ENCODE measurements at regions not wholly inside any gene's neighbourhood (a gene's known extent, or its start where the extent isn't known, plus 50 kb on each side); places are given as distances from the start of the nearest gene placed in this dataset.

- Histone ChIP-seq H3K79me2 (replicated peaks; ENCODE audit: insufficient read depth, low read length) (no peaks in the 10 kb centered on the region), H3K27ac (ENCODE audit: low read length) (no peak overlapping the region), H3K9me3 (ENCODE audit: low read length) (peaks cover 5% of the 10 kb centered on the region), H3K4me2 (ENCODE audit: low read length) (no peak overlapping the region), H3K36me3 (ENCODE audit: insufficient read depth, low read length) (no peaks in the 10 kb centered on the region), H3K27me3 (ENCODE audit: insufficient read depth, low read depth, low read length) (no peaks in the 10 kb centered on the region), H2AFZ (ENCODE audit: low read depth, low read length) (no peak overlapping the region), H3K9me2 (ENCODE audit: insufficient read depth, low read length) (no peaks in the 10 kb centered on the region), H3K9ac (ENCODE audit: low read length) (no peak overlapping the region), H3K4me3 (ENCODE audit: low read length) (no peak overlapping the region), H4K20me1 (ENCODE audit: insufficient read depth) (no peaks in the 10 kb centered on the region), H3F3A (ENCODE audit: insufficient read depth, low read length, poor library complexity, severe bottlenecking) (no peaks in the 10 kb centered on the region)
- no peak for TF ChIP-seq EP300 (conservative IDR thresholded peaks at IDR 0.05; ENCODE audit: poor library complexity, severe bottlenecking)
- no peak for TF ChIP-seq TAF1 (IDR thresholded peaks at IDR 0.05; ENCODE audit: low read depth)
- TF ChIP-seq REST (IDR thresholded peaks at IDR 0.05; ENCODE audit: borderline replicate concordance): no peak
- no peak for TF ChIP-seq CTCF (IDR thresholded peaks at IDR 0.05; ENCODE audit: poor library complexity, severe bottlenecking)
- TF ChIP-seq SMC3 (conservative IDR thresholded peaks at IDR 0.05; ENCODE audit: poor library complexity): no peak
Measured at GRCh38 chr6:140644017-140644416, 1269.6 kb upstream of the CITED2 start.

- H3F3A ChIP-seq (ENCODE audit: insufficient read depth, low read length, poor library complexity, severe bottlenecking): no peaks in the 10 kb centered on the region
- H3K79me2 ChIP-seq (replicated peaks; ENCODE audit: insufficient read depth, low read length): no peaks in the 10 kb centered on the region
- no peaks in the 10 kb centered on the region for H3K36me3 ChIP-seq (ENCODE audit: insufficient read depth, low read length)
- H3K9ac ChIP-seq (ENCODE audit: low read length): no peak overlapping the region
- H3K9me2 ChIP-seq (ENCODE audit: insufficient read depth, low read length): no peaks in the 10 kb centered on the region
- no peaks in the 10 kb centered on the region for H3K9me3 ChIP-seq (ENCODE audit: low read length)
- no peak overlapping the region for H3K4me3 ChIP-seq (ENCODE audit: low read length)
- no peaks in the 10 kb centered on the region for H3K27me3 ChIP-seq (ENCODE audit: insufficient read depth, low read depth, low read length)
- TF ChIP-seq EZH2 (IDR thresholded peaks at IDR 0.05; ENCODE audit: borderline replicate concordance, insufficient read depth, low read length, poor library complexity, severe bottlenecking): no peak
- no peak for TF ChIP-seq TAF1 (IDR thresholded peaks at IDR 0.05; ENCODE audit: low read depth)
- TF ChIP-seq MXI1 (conservative IDR thresholded peaks at IDR 0.05; ENCODE audit: poor library complexity, severe bottlenecking): no peak
- TF ChIP-seq RAD21 (conservative IDR thresholded peaks at IDR 0.05): no peak
- TF ChIP-seq REST (IDR thresholded peaks at IDR 0.05; ENCODE audit: borderline replicate concordance): no peak
- TF ChIP-seq CTCF (IDR thresholded peaks at IDR 0.05; ENCODE audit: poor library complexity, severe bottlenecking): no peak
- TF ChIP-seq SMC3 (conservative IDR thresholded peaks at IDR 0.05; ENCODE audit: poor library complexity): no peak
- TF ChIP-seq POLR2AphosphoS5 (IDR thresholded peaks at IDR 0.05): no peak
- TF ChIP-seq EP300 (conservative IDR thresholded peaks at IDR 0.05; ENCODE audit: poor library complexity, severe bottlenecking): no peak
- H4K20me1 ChIP-seq (ENCODE audit: insufficient read depth): no peaks in the 10 kb centered on the region
- H3K27ac ChIP-seq (ENCODE audit: low read length): no peak overlapping the region
- no peak overlapping the region for H3K4me2 ChIP-seq (ENCODE audit: low read length)
- H2AFZ ChIP-seq (ENCODE audit: low read depth, low read length): no peak overlapping the region
Measured at GRCh38 chr6:140641412-140641811, 1267.0 kb upstream of the CITED2 start.

All from neural cell (in vitro differentiated cells).